GM06990 (cell line): ENCODE measurements at regions not wholly inside any gene's neighbourhood (a gene's known extent, or its start where the extent isn't known, plus 50 kb on each side); places are given as distances from the start of the nearest gene placed in this dataset.

Experiments used
- DNase-seq: peaks from one replicate; pipeline ENCODE4 v3.0.0-alpha.2; 2011; ENCODE audit not compliant: insufficient read length; ENCODE audit errors: extremely low read depth
- H3K27me3 ChIP-seq: replicated peaks from 2 replicates; pipeline ENCODE4 v1.6.0; 2011; ENCODE audit warnings: low read length; ENCODE audit not compliant: control insufficient read depth, insufficient read depth
- H3K36me3 ChIP-seq: 2 replicates; pipeline ENCODE4 v1.5.1; 2011; ENCODE audit warnings: low read length; ENCODE audit not compliant: control insufficient read depth, insufficient read depth
- H3K4me3 ChIP-seq: replicated peaks from 2 replicates; pipeline ENCODE4 v1.5.1; 2011; ENCODE audit warnings: low read depth, mild to moderate bottlenecking, control low read depth, low read length
- TF ChIP-seq, protein P1 (sequence below): IDR thresholded peaks from 2 replicates; pipeline ENCODE4 v1.5.1; 2011; ENCODE audit warnings: low read length, control low read depth, mild to moderate bottlenecking, inconsistent platforms; ENCODE audit not compliant: insufficient read depth, poor library complexity, severe bottlenecking

DNA sequence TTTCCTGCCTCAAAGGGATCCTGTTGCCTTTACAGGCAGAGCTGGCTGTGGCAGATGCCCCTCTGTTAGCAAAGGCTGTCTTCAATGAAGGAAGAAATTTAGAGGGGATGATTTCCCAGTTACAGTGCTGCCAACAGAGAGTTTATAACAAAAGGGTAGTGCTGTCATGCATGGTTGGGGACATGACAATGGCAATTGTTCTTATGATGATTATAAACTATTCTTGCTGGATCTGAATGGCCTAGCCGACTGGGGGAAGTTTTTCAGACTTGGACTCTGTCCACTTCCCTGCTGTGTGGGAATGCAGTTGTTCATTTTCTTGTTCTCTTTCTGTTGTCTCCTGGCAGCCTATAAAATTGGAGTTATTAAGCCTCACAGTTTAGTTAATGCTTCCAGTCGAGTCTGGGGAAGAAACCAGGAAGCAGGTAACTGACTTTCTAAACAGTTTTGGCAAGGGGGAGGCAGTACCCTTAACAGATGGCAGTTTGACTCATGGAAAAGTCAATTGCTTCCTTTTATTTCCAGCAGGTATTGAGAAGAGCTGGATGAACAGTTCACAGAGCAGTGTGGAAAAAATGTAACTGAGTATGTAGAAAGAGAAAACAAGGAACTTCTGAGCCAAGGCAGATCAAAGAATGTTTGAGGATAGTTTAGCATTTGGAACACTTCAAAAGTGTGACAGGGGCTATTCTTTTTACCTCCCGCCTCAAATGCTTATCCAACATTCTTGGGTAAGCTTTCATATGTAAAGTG is 582.6 kb downstream of the RAPGEF2 start:
- H3K36me3 ChIP-seq = no peaks in the 10 kb centered on the region
- H3K4me3 ChIP-seq = no peak overlapping the region
- TF ChIP-seq, protein P1, sequence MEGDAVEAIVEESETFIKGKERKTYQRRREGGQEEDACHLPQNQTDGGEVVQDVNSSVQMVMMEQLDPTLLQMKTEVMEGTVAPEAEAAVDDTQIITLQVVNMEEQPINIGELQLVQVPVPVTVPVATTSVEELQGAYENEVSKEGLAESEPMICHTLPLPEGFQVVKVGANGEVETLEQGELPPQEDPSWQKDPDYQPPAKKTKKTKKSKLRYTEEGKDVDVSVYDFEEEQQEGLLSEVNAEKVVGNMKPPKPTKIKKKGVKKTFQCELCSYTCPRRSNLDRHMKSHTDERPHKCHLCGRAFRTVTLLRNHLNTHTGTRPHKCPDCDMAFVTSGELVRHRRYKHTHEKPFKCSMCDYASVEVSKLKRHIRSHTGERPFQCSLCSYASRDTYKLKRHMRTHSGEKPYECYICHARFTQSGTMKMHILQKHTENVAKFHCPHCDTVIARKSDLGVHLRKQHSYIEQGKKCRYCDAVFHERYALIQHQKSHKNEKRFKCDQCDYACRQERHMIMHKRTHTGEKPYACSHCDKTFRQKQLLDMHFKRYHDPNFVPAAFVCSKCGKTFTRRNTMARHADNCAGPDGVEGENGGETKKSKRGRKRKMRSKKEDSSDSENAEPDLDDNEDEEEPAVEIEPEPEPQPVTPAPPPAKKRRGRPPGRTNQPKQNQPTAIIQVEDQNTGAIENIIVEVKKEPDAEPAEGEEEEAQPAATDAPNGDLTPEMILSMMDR = no peak
- no peaks in the 10 kb centered on the region for H3K27me3 ChIP-seq
- no peak for DNase-seq

DNA sequence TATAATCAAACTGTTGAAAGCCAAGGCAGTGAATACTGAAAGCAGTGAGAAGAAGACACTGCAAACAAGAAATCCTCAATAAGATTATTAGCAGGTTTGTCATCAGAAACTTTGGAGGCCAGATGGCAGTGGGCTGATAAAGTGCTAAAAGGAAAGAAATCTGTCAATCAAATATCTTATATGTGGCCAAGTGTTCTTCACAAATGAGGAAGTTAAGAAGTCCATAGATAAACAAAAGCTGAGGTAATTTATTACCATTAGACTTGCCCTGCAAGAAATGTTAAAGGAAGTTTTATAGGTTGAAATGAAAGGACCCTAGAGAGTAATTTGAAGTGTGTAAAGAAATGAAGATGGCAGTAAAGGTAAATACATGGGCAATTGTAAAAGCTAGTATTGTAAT is 586.6 kb downstream of the RAPGEF2 start:
- TF ChIP-seq, protein P1 = no peak
- Histone ChIP-seq H3K27me3 (no peaks in the 10 kb centered on the region), H3K4me3 (no peak overlapping the region), H3K36me3 (no peaks in the 10 kb centered on the region)
- no peak for DNase-seq

DNA sequence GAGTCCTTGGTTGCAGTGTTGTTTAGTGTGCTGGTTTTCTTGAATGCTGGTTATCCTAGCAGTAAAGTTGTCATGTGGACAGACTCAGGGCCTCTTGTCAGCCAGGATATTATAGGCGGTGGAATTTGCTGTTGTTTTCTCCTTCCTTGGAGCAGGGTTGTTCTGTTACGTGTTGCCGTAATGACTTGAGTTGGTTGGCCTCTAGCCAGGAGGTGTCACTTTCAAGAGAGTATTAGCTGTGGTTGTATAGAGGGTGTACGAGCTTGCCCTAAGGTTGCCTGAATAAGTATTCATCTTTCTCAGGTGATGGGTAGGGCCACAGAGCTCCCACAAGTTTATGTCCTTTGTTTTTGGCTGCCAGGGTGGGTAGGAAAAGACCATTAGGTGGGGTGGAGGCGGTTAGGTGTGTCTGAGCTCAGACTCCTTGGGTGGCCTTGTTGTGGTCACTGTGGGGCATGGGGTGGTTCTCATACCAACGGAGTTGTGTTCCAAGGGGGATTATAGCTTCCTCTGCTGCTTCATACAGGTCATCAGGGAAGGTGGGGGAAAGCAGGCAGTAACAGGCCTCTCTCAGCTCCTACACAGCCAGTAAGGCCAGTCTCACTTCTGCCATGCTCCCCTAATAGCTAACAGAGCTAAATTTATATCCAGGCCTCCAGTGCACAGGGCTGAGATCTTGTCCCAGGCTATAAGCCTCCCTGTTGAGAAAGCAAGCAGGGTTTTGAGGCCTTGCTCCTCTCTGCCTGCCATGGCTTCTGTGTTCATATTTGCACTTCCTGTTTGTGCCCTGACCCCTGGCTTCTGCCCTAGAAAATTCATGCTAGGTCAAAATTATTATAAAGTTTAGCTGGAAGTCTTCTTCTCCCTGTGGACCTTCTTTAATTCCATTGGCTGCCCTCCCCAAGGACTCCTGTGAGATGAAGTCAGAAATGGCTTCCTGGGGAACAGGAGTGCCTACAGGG is 594.7 kb downstream of the RAPGEF2 start:
- H3K27me3 ChIP-seq = no peaks in the 10 kb centered on the region
- H3K36me3 ChIP-seq = no peaks in the 10 kb centered on the region
- no peak overlapping the region for H3K4me3 ChIP-seq
- TF ChIP-seq, protein P1 = no peak
- no peak for DNase-seq

DNA sequence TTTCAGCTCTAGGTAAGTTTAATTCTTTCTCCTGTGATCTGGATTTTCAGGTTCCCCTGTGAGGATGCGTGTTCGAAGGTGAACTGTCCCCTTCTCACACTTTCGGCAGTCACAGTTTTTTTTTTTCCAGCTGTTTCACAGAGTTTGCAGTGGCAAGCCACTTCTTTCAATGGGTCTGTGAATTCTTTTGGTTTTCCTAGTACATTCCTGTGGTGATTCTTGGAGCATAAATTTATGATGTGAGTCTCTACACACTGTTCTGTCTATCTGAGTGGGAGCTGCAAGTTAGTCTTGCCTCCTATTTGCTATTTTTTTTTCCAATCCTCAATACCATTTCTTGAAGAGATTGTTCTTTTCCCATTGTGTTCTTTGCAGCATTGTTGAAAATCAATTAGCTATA is 595.5 kb downstream of the RAPGEF2 start:
- no peak overlapping the region for H3K4me3 ChIP-seq
- TF ChIP-seq, protein P1 = no peak
- H3K27me3 ChIP-seq = no peaks in the 10 kb centered on the region
- DNase-seq = no peak
- no peaks in the 10 kb centered on the region for H3K36me3 ChIP-seq

DNA sequence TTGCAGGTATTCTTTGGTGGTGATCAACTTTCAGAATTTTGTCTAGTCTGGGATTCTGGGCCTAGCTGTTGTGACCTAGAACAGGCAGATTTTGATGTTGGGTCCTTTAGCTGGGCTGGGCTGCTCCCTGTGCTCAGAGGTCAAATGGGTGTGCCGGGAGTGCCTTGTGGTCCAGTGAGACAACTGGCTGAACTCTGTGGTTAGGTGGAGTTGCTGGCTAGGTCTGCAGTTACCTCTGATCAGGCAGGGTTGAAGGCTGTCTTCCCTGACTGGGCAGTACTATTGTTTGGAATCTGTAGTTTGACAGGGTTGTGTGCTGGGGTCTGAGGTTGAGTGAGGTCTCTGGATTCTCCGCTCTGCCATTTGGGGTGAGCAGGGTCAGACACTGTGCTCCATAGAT is 599.3 kb downstream of the RAPGEF2 start:
- H3K4me3 ChIP-seq = no peak overlapping the region
- TF ChIP-seq, protein P1 = no peak
- no peak for DNase-seq
- H3K36me3 ChIP-seq = no peaks in the 10 kb centered on the region
- H3K27me3 ChIP-seq = no peaks in the 10 kb centered on the region
